ENCODE measurements at regions not wholly inside any gene's neighbourhood (a gene's known extent, or its start where the extent isn't known, plus 50 kb on each side); places are given as distances from the start of the nearest gene placed in this dataset.

- no peak for ATAC-seq (ENCODE audit: low read depth)
- in situ Hi-C loops (cut with MboI; ENCODE audit: low sequenced_read_pairs), result no loop called here
- H3K4me3 ChIP-seq (ENCODE audit: insufficient read depth, low read depth, low read length), result no peak overlapping the region
These were observed 227.9 kb upstream of the ZFP42 start for GRCh38 chr4:187767687-187768086.

More at GRCh38 chr4:187767687-187768086, 227.9 kb upstream of the ZFP42 start:
- no peak overlapping the region for H3K14ac ChIP-seq (replicated peaks; ENCODE audit: low read depth, low read length)
- DNase-seq, result no peak
- dilution Hi-C loops (cut with HindIII; ENCODE audit: low sequenced_read_pairs, unreplicated experiment), result no loop called here
- no peak overlapping the region for H3K27ac ChIP-seq (ENCODE audit: insufficient read depth, low read length)
- no peak overlapping the region for H3K4me2 ChIP-seq (ENCODE audit: low read depth, low read length)
- BruUV-seq (replicated peaks), result no TSS peak
- no peaks in the 10 kb centered on the region for H3K9me3 ChIP-seq (ENCODE audit: control insufficient read depth, insufficient read depth, low read length)
- no peak overlapping the region for H2AK5ac ChIP-seq (ENCODE audit: low read depth, low read length)
- no peaks in the 10 kb centered on the region for H4K20me1 ChIP-seq (ENCODE audit: insufficient read depth, low read length)
- no peaks in the 10 kb centered on the region for H3K79me1 ChIP-seq (ENCODE audit: low read depth in 1 of 2, low read length in 2 of 2)
- no peak overlapping the region for H3K4ac ChIP-seq (ENCODE audit: low read depth, low read length)
- no peak overlapping the region for H3K23ac ChIP-seq (ENCODE audit: low read depth, low read length)
- no peak overlapping the region for H3K18ac ChIP-seq (ENCODE audit: low read depth, low read length)
- no peaks in the 10 kb centered on the region for H3K9me1 ChIP-seq (ENCODE audit: insufficient read depth, low read length)
- H4K8ac ChIP-seq (ENCODE audit: low read depth in 2 of 2, low read length in 2 of 2), result no peak overlapping the region
- H2AK9ac ChIP-seq (replicated peaks; ENCODE audit: low read depth, low read length, poor library complexity), result no peak overlapping the region
- no peaks in the 10 kb centered on the region for H3K4me1 ChIP-seq (ENCODE audit: control insufficient read depth, insufficient read depth, low read length)
- no peak for TF ChIP-seq MXI1 (IDR thresholded peaks at IDR 0.05; ENCODE audit: borderline replicate concordance, low read depth, low read length)
- TF ChIP-seq CTCF (conservative IDR thresholded peaks at IDR 0.05; ENCODE audit: low read depth, low read length), result no peak
- TF ChIP-seq CEBPB (IDR thresholded peaks at IDR 0.05; ENCODE audit: low read depth, low read length), result no peak
- TF ChIP-seq MAFK (IDR thresholded peaks at IDR 0.05; ENCODE audit: low read depth, low read length), result no peak
- TF ChIP-seq RCOR1 (IDR thresholded peaks at IDR 0.05; ENCODE audit: insufficient replicate concordance, low read length), result no peak
- no peak for TF ChIP-seq POLR2A (IDR thresholded peaks at IDR 0.05; ENCODE audit: low read depth, low read length)
- no peak overlapping the region for H2BK120ac ChIP-seq (ENCODE audit: low read depth, low read length)
- no peak overlapping the region for H2BK5ac ChIP-seq (ENCODE audit: low read depth, low read length, poor library complexity, severe bottlenecking)
- no peak overlapping the region for H4K5ac ChIP-seq (ENCODE audit: low read depth, low read length)
- no peak overlapping the region for H3K9ac ChIP-seq (ENCODE audit: low read depth, low read length)
- ChIA-PET CTCF (interaction anchor here (0.6 kb wide), 1 partner anchor 119 kb away, joined by 3 read pairs; no protein-coding TSS in a partner anchor), POLR2A (ENCODE audit: unreplicated experiment) (no interaction called here)
- no peak overlapping the region for H2BK15ac ChIP-seq (ENCODE audit: low read depth, low read length)
- no peak overlapping the region for H4K91ac ChIP-seq (ENCODE audit: insufficient read depth, low read depth, low read length)
- no peaks in the 10 kb centered on the region for H3K36me3 ChIP-seq (ENCODE audit: control insufficient read depth, insufficient read depth, low read length)
- H2AFZ ChIP-seq (replicated peaks; ENCODE audit: low read length, poor library complexity), result no peak overlapping the region
- H3K27me3 ChIP-seq (ENCODE audit: control insufficient read depth, insufficient read depth, low read length), result no peaks in the 10 kb centered on the region
- no peak overlapping the region for H2BK20ac ChIP-seq (ENCODE audit: low read depth, low read length)
- no peak overlapping the region for H3K56ac ChIP-seq (ENCODE audit: extremely low read depth, insufficient read depth, low read length)
- intact Hi-C loops (cut with micrococcal nuclease), result no loop called here
